ENCODE measurements at regions not wholly inside any gene's neighbourhood (a gene's known extent, or its start where the extent isn't known, plus 50 kb on each side); places are given as distances from the start of the nearest gene placed in this dataset.

- DNase-seq, result no peak
- no peaks in the 10 kb centered on the region for H3K36me3 Mint-ChIP-seq
- no peaks in the 10 kb centered on the region for H3K36me3 ChIP-seq (ENCODE audit: insufficient read depth, low read length)
- ChIA-PET CTCF (no interaction called here), POLR2A (no interaction called here)
- H3K9me3 Mint-ChIP-seq, result peaks cover 0 to 7% (median 0%) of the 10 kb centered on the region in 5 donors
- no peak overlapping the region for H3K4me3 Mint-ChIP-seq
- H3K27me3 ChIP-seq (ENCODE audit: insufficient read depth, low read length, poor library complexity, severe bottlenecking), result no peaks in the 10 kb centered on the region
- H3K27ac Mint-ChIP-seq, result no peak overlapping the region
- H3K4me1 Mint-ChIP-seq, result no peaks in the 10 kb centered on the region
- no peaks in the 10 kb centered on the region for H3K27me3 Mint-ChIP-seq
- no peak overlapping the region for H3K27ac ChIP-seq (ENCODE audit: low read depth, low read length)
- H3K9me3 ChIP-seq (ENCODE audit: low read length), result no peaks in the 10 kb centered on the region
- no peaks in the 10 kb centered on the region for H3K4me1 ChIP-seq (ENCODE audit: insufficient read depth, low read length)
- no peak overlapping the region for H3K4me3 ChIP-seq (ENCODE audit: low read length)
Observed at GRCh38 chr12:43287706-43288383, 264.2 kb downstream of the ADAMTS20 start.

- H3K4me3 Mint-ChIP-seq, result no peak overlapping the region
- no peaks in the 10 kb centered on the region for H3K36me3 Mint-ChIP-seq
- no peaks in the 10 kb centered on the region for H3K4me1 Mint-ChIP-seq
- no peaks in the 10 kb centered on the region for H3K27me3 Mint-ChIP-seq
- CTCF ChIA-PET, result no interaction called here
- no peak overlapping the region for H3K27ac Mint-ChIP-seq
- H3K36me3 ChIP-seq (ENCODE audit: insufficient read depth, low read length), result no peaks in the 10 kb centered on the region
- H3K27me3 ChIP-seq (ENCODE audit: insufficient read depth, low read length, poor library complexity, severe bottlenecking), result no peaks in the 10 kb centered on the region
- no peak overlapping the region for H3K4me3 ChIP-seq (ENCODE audit: low read length)
- POLR2A ChIA-PET, result no interaction called here
- peaks cover 0 to 5% (median 0%) of the 10 kb centered on the region in 5 donors for H3K9me3 Mint-ChIP-seq
- no peak for DNase-seq
- H3K9me3 ChIP-seq (ENCODE audit: low read length), result no peaks in the 10 kb centered on the region
- H3K27ac ChIP-seq (ENCODE audit: low read depth, low read length), result no peak overlapping the region
- H3K4me1 ChIP-seq (ENCODE audit: insufficient read depth, low read length), result no peaks in the 10 kb centered on the region
Observed at GRCh38 chr12:43286986-43287385, 265.0 kb downstream of the ADAMTS20 start.

- H3K9me3 ChIP-seq (ENCODE audit: low read length), result no peaks in the 10 kb centered on the region
- H3K4me3 ChIP-seq (ENCODE audit: low read length), result no peak overlapping the region
- H3K27me3 ChIP-seq (ENCODE audit: insufficient read depth, low read length, poor library complexity, severe bottlenecking), result no peaks in the 10 kb centered on the region
- CTCF ChIA-PET, result no interaction called here
- no peak for DNase-seq
- H3K27ac ChIP-seq (ENCODE audit: low read depth, low read length), result no peak overlapping the region
- Mint-ChIP-seq H3K4me3 (no peak overlapping the region), H3K36me3 (no peaks in the 10 kb centered on the region), H3K4me1 (no peaks in the 10 kb centered on the region), H3K9me3 (peaks cover 0 to 5% (median 0%) of the 10 kb centered on the region in 5 donors), H3K27ac (no peak overlapping the region), H3K27me3 (no peaks in the 10 kb centered on the region)
- no peaks in the 10 kb centered on the region for H3K4me1 ChIP-seq (ENCODE audit: insufficient read depth, low read length)
- H3K36me3 ChIP-seq (ENCODE audit: insufficient read depth, low read length), result no peaks in the 10 kb centered on the region
- POLR2A ChIA-PET, result no interaction called here
Observed at GRCh38 chr12:43285159-43285598, 266.8 kb downstream of the ADAMTS20 start.

- ChIA-PET CTCF (no interaction called here), POLR2A (no interaction called here)
- H3K9me3 Mint-ChIP-seq, result peaks cover 0 to 5% (median 0%) of the 10 kb centered on the region in 5 donors
- no peaks in the 10 kb centered on the region for H3K27me3 Mint-ChIP-seq
- H3K27me3 ChIP-seq (ENCODE audit: insufficient read depth, low read length, poor library complexity, severe bottlenecking), result no peaks in the 10 kb centered on the region
- no peaks in the 10 kb centered on the region for H3K4me1 ChIP-seq (ENCODE audit: insufficient read depth, low read length)
- no peak overlapping the region for H3K27ac ChIP-seq (ENCODE audit: low read depth, low read length)
- no peak for DNase-seq
- no peaks in the 10 kb centered on the region for H3K36me3 Mint-ChIP-seq
- H3K36me3 ChIP-seq (ENCODE audit: insufficient read depth, low read length), result no peaks in the 10 kb centered on the region
- H3K4me3 ChIP-seq (ENCODE audit: low read length), result no peak overlapping the region
- H3K27ac Mint-ChIP-seq, result no peak overlapping the region
- H3K9me3 ChIP-seq (ENCODE audit: low read length), result no peaks in the 10 kb centered on the region
- H3K4me3 Mint-ChIP-seq, result no peak overlapping the region
- no peaks in the 10 kb centered on the region for H3K4me1 Mint-ChIP-seq
Observed at GRCh38 chr12:43284486-43285158, 267.4 kb downstream of the ADAMTS20 start.

GRCh38 chr12:43283206-43283605 lies 268.8 kb downstream of the ADAMTS20 start:
- no peak overlapping the region for H3K4me3 ChIP-seq (ENCODE audit: low read length)
- H3K4me1 ChIP-seq (ENCODE audit: insufficient read depth, low read length), result no peaks in the 10 kb centered on the region
- DNase-seq, result no peak
- no peaks in the 10 kb centered on the region for H3K36me3 ChIP-seq (ENCODE audit: insufficient read depth, low read length)
- no peaks in the 10 kb centered on the region for H3K27me3 ChIP-seq (ENCODE audit: insufficient read depth, low read length, poor library complexity, severe bottlenecking)
- ChIA-PET CTCF (no interaction called here), POLR2A (no interaction called here)
- Mint-ChIP-seq H3K27me3 (no peaks in the 10 kb centered on the region), H3K4me3 (no peak overlapping the region), H3K9me3 (peaks cover 0 to 5% (median 0%) of the 10 kb centered on the region in 5 donors), H3K36me3 (no peaks in the 10 kb centered on the region), H3K27ac (no peak overlapping the region), H3K4me1 (no peaks in the 10 kb centered on the region)
- H3K27ac ChIP-seq (ENCODE audit: low read depth, low read length), result no peak overlapping the region
- no peaks in the 10 kb centered on the region for H3K9me3 ChIP-seq (ENCODE audit: low read length)

- no peaks in the 10 kb centered on the region for H3K9me3 ChIP-seq (ENCODE audit: low read length)
- no peak overlapping the region for H3K4me3 ChIP-seq (ENCODE audit: low read length)
- Mint-ChIP-seq H3K9me3 (peaks cover 0 to 2% (median 0%) of the 10 kb centered on the region in 5 donors), H3K27ac (no peak overlapping the region), H3K4me3 (no peak overlapping the region), H3K4me1 (no peaks in the 10 kb centered on the region), H3K27me3 (no peaks in the 10 kb centered on the region), H3K36me3 (no peaks in the 10 kb centered on the region)
- POLR2A ChIA-PET, result no interaction called here
- H3K27me3 ChIP-seq (ENCODE audit: insufficient read depth, low read length, poor library complexity, severe bottlenecking), result no peaks in the 10 kb centered on the region
- no peak for DNase-seq
- H3K36me3 ChIP-seq (ENCODE audit: insufficient read depth, low read length), result no peaks in the 10 kb centered on the region
- no peaks in the 10 kb centered on the region for H3K4me1 ChIP-seq (ENCODE audit: insufficient read depth, low read length)
- H3K27ac ChIP-seq (ENCODE audit: low read depth, low read length), result no peak overlapping the region
- CTCF ChIA-PET, result no interaction called here
Observed at GRCh38 chr12:43282106-43282505, 269.9 kb downstream of the ADAMTS20 start.

GRCh38 chr12:43281563-43281962 lies 270.4 kb downstream of the ADAMTS20 start:
- CTCF ChIA-PET, result no interaction called here
- peaks cover 0 to 2% (median 0%) of the 10 kb centered on the region in 5 donors for H3K9me3 Mint-ChIP-seq
- H3K9me3 ChIP-seq (ENCODE audit: low read length), result no peaks in the 10 kb centered on the region

GRCh38 chr12:43278541-43278832 lies 273.5 kb downstream of the ADAMTS20 start:
- Histone ChIP-seq H3K4me1 (ENCODE audit: insufficient read depth, low read length) (no peaks in the 10 kb centered on the region), H3K27ac (ENCODE audit: low read depth, low read length) (no peak overlapping the region), H3K27me3 (ENCODE audit: insufficient read depth, low read length, poor library complexity, severe bottlenecking) (no peaks in the 10 kb centered on the region), H3K9me3 (ENCODE audit: low read length) (no peaks in the 10 kb centered on the region), H3K36me3 (ENCODE audit: insufficient read depth, low read length) (no peaks in the 10 kb centered on the region), H3K4me3 (ENCODE audit: low read length) (no peak overlapping the region)
- DNase-seq, result no peak
- H3K4me1 Mint-ChIP-seq, result no peaks in the 10 kb centered on the region
- POLR2A ChIA-PET, result no interaction called here
- CTCF ChIA-PET, result no interaction called here
- H3K27me3 Mint-ChIP-seq, result peaks cover 0 to 1% of the 10 kb centered on the region in 2 donors
- H3K36me3 Mint-ChIP-seq, result no peaks in the 10 kb centered on the region
- no peak overlapping the region for H3K27ac Mint-ChIP-seq
- H3K9me3 Mint-ChIP-seq, result peaks cover 0 to 2% (median 0%) of the 10 kb centered on the region in 5 donors
- H3K4me3 Mint-ChIP-seq, result no peak overlapping the region

More at GRCh38 chr12:43281563-43281962, 270.4 kb downstream of the ADAMTS20 start:
- H3K4me3 Mint-ChIP-seq, result no peak overlapping the region
- H3K27ac Mint-ChIP-seq, result no peak overlapping the region
- Histone ChIP-seq H3K36me3 (ENCODE audit: insufficient read depth, low read length) (no peaks in the 10 kb centered on the region), H3K27ac (ENCODE audit: low read depth, low read length) (no peak overlapping the region), H3K27me3 (ENCODE audit: insufficient read depth, low read length, poor library complexity, severe bottlenecking) (no peaks in the 10 kb centered on the region), H3K4me1 (ENCODE audit: insufficient read depth, low read length) (no peaks in the 10 kb centered on the region), H3K4me3 (ENCODE audit: low read length) (no peak overlapping the region)
- H3K36me3 Mint-ChIP-seq, result no peaks in the 10 kb centered on the region
- DNase-seq, result no peak
- H3K4me1 Mint-ChIP-seq, result no peaks in the 10 kb centered on the region
- H3K27me3 Mint-ChIP-seq, result no peaks in the 10 kb centered on the region
- POLR2A ChIA-PET, result no interaction called here
